Activated naive CD8-positive, alpha-beta T cell treated with anti-CD3 and anti-CD28 coated beads for 36 hours (primary cell): ENCODE measurements at regions not wholly inside any gene's neighbourhood (a gene's known extent, or its start where the extent isn't known, plus 50 kb on each side); places are given as distances from the start of the nearest gene placed in this dataset.

Source experiments
- DNase-seq: peaks from one replicate; pipeline ENCODE4 v3.0.0; 2021
- H3K27ac Mint-ChIP-seq: one replicate; pipeline ENCODE4 v1.8.0; 2022; ENCODE audit warnings: mild to moderate bottlenecking, moderate library complexity, mixed read lengths
- H3K27me3 Mint-ChIP-seq: one replicate; pipeline ENCODE4 v1.8.0; 2022; ENCODE audit warnings: mild to moderate bottlenecking, mixed read lengths
- H3K36me3 Mint-ChIP-seq: one replicate; pipeline ENCODE4 v1.8.0; 2021; ENCODE audit warnings: mild to moderate bottlenecking, mixed read lengths
- H3K4me1 Mint-ChIP-seq: one replicate; pipeline ENCODE4 v1.8.0; 2021; ENCODE audit warnings: mixed read lengths
- H3K4me3 Mint-ChIP-seq: one replicate; pipeline ENCODE4 v1.8.0; 2022; ENCODE audit warnings: mild to moderate bottlenecking, moderate library complexity, mixed read lengths
- H3K9me3 Mint-ChIP-seq: one replicate; pipeline ENCODE4 v1.8.0; 2022; ENCODE audit warnings: mixed read lengths

DNA sequence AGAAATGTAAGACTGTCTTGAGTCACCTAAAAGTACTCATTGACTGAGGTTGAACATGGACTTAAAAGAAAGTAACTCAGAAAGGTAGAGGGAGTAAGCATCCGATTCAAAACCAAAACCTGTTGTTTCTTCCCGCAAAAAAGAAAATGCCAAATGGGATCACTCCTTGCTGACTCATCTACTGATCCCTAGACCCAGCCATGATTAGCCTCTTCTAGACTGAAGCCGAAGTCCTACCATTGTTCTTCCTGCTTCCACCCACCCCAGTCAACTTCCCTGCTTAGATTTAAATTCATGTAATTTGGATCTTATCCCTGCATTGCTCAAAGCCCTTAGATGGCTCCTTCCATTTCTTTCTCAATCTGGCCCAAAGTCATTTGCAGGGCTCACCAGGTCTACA lies 760.5 kb upstream of the SOX9 start:
- Mint-ChIP-seq H3K9me3 (peaks cover 13% of the 10 kb centered on the region), H3K27ac (no peak overlapping the region), H3K4me1 (no peaks in the 10 kb centered on the region), H3K27me3 (no peaks in the 10 kb centered on the region), H3K36me3 (no peaks in the 10 kb centered on the region), H3K4me3 (no peak overlapping the region)
- no peak for DNase-seq

DNA sequence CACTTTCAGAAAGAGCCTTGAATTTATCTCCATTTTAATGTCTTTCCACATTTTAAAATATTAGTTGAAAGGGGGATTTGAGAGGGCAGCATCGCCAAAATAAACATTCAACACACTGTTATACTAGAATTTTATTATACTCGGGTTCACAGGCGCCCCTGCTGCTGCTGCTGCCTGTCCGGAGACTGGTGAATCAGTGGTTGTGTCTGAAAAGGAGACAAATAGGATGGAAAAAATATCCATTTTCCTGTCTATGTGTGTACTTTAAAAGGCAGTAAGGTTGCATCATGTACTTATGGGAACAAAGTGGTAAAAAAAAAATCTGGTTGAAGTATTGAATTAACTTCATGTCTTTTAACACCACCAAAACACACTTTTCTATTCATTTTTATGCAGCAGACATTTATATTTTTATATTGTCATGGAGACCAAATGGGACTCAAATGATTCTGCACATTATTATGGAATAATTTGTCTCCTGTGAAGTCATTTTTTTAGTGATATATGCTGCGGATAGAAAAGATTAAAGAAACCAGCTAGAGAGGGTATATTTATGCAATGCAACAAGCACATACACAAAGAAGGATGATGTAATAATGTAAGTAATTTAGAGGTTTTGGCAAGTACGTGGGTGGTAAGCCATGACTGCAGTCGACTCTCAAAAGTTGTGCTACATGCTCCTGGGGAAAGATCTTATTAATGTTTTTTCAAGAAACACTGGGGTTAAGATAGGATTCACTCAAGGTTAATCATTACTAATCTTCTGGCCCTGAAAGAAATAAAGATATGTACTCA lies 759.0 kb upstream of the SOX9 start:
- no peaks in the 10 kb centered on the region for H3K27me3 Mint-ChIP-seq
- DNase-seq: no peak
- no peaks in the 10 kb centered on the region for H3K36me3 Mint-ChIP-seq

DNA sequence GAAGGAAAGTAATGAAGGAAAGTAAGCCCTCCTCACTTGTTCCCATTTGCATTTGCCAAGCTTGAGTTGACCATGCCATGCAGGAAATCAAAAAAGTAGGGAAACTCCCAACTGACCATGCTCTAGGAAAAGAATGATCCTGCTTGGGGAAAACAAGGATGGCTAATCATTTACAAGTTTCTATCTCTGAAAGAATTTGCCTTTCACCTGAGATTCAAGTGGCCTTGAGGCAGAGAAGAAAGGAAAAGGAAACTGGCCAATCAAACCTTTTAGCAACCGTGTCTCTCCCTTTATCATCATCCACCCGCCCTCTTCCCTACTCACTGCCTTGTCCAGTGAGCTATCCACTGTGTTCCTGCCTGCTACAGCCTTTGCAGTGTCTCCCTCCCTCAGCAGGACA lies 757.2 kb upstream of the SOX9 start:
- Mint-ChIP-seq H3K27ac (no peak overlapping the region), H3K4me1 (no peaks in the 10 kb centered on the region), H3K27me3 (no peaks in the 10 kb centered on the region), H3K36me3 (no peaks in the 10 kb centered on the region), H3K4me3 (no peak overlapping the region), H3K9me3 (peaks cover 10% of the 10 kb centered on the region)
- no peak for DNase-seq

More for the DNA sequence above, 759.0 kb upstream of the SOX9 start:
- peaks cover 13% of the 10 kb centered on the region for H3K9me3 Mint-ChIP-seq
- no peaks in the 10 kb centered on the region for H3K4me1 Mint-ChIP-seq
- no peak overlapping the region for H3K27ac Mint-ChIP-seq
- H3K4me3 Mint-ChIP-seq: no peak overlapping the region

DNA sequence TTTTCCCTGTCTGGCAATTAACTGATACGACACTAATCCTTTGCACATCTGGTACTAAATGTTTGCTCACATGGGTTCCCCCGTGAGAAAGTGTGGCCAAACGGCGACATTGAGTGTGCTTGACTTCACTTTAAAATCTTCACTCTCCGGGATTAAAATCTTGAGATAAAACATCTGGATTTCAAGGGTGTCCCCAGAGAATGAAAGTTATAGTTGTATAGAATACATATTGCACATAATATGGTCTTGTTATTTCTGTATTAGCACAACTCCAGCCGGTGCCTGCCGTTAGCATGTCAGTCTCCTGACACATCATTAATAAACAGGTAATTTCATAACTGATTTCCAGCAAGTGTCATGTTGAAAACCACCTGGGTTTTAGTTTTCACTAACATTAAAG lies 749.0 kb upstream of the SOX9 start:
- no peak for DNase-seq
- H3K27me3 Mint-ChIP-seq: no peaks in the 10 kb centered on the region
- H3K4me1 Mint-ChIP-seq: no peaks in the 10 kb centered on the region
- H3K36me3 Mint-ChIP-seq: no peaks in the 10 kb centered on the region
- no peak overlapping the region for H3K27ac Mint-ChIP-seq
- H3K4me3 Mint-ChIP-seq: no peak overlapping the region
- H3K9me3 Mint-ChIP-seq: no peaks in the 10 kb centered on the region

DNA sequence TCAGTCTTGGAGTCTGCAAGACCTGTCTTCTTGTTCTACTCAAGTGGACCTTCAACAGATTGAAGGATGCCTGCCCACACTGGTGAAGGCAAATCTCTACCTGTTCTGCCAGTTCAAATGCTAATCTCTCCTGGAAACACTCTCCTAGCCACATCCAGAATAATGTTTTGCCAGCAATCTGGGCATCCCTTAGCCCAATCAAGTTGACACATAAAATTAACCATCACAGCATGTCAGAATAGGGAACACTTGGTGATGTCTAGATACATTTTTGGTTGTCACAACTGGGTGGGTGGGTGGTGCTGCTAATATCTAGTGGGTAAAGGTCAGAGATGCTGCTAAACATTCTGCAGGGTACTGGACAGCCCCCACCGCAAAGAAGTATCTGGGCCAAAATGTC lies 744.9 kb upstream of the SOX9 start:
- Mint-ChIP-seq H3K27me3 (no peaks in the 10 kb centered on the region), H3K36me3 (no peaks in the 10 kb centered on the region), H3K4me3 (no peak overlapping the region), H3K9me3 (peaks cover 2% of the 10 kb centered on the region), H3K27ac (no peak overlapping the region), H3K4me1 (no peaks in the 10 kb centered on the region)
- no peak for DNase-seq

DNA sequence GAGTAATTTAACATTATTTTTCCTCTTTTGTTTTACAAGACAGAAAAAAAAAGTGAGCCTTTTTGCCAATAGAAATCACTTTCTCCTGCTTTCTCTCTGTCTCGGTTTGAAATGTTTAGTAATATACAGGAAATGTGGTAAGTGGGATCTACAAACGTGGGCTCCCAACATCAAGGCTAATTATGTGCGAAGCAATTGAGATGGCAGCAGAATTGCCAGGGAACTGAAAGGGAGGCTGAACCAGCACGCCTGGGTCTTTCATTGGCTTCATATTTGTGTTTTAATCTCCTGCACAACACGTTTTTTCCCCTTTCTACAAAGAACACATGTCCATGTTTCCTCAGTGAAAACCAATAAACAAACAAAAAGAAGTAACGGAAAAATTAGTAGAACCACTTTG lies 743.9 kb upstream of the SOX9 start:
- H3K27me3 Mint-ChIP-seq: no peaks in the 10 kb centered on the region

DNA sequence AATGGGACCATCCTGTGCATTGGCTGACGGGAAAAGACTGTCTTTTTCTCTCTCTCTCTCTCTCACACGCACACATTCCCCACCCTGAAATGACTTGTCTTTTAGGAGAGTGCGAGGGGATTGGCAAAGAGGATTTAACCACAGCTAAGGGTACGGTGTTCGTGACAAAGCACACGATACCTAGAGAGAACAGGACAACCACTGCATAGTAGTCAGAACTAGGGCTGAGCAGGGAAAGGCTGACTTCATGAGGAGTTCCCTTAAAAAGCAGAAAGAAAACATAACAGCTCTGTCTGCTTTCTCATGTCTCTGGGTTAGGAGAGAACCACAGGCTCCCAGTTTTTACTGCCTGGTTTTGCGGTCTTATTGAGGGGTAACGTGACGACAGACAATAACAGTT lies 742.8 kb upstream of the SOX9 start:
- Mint-ChIP-seq H3K4me1 (no peaks in the 10 kb centered on the region), H3K9me3 (peaks cover 2% of the 10 kb centered on the region), H3K36me3 (no peaks in the 10 kb centered on the region), H3K4me3 (no peak overlapping the region), H3K27me3 (no peaks in the 10 kb centered on the region), H3K27ac (no peak overlapping the region)
- no peak for DNase-seq

More for the DNA sequence above, 743.9 kb upstream of the SOX9 start:
- Mint-ChIP-seq H3K4me3 (no peak overlapping the region), H3K4me1 (no peaks in the 10 kb centered on the region), H3K36me3 (no peaks in the 10 kb centered on the region), H3K27ac (no peak overlapping the region), H3K9me3 (peaks cover 2% of the 10 kb centered on the region)
- no peak for DNase-seq

DNA sequence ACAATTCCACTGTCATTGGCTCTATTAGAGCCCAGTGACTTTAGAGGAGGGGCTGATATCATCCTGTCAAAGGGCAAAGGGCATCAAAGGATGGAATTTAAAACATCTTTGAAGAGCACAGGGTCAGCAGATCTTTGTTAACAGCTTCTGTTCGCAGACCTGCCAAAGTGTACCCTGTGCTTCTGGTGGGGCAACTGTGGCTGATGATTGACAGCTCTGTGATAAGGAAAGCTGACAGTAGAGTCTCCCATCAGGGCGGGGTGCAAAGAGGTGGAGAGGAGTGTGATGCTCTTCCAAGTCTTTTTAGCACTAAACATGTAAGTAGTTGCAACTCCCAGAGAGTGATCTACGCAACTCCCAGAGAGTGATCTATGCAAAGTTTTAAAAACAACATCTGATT lies 742.1 kb upstream of the SOX9 start:
- Mint-ChIP-seq H3K9me3 (peaks cover 3% of the 10 kb centered on the region), H3K36me3 (no peaks in the 10 kb centered on the region), H3K27me3 (no peaks in the 10 kb centered on the region), H3K4me1 (no peaks in the 10 kb centered on the region), H3K27ac (no peak overlapping the region), H3K4me3 (no peak overlapping the region)
- DNase-seq: no peak

DNA sequence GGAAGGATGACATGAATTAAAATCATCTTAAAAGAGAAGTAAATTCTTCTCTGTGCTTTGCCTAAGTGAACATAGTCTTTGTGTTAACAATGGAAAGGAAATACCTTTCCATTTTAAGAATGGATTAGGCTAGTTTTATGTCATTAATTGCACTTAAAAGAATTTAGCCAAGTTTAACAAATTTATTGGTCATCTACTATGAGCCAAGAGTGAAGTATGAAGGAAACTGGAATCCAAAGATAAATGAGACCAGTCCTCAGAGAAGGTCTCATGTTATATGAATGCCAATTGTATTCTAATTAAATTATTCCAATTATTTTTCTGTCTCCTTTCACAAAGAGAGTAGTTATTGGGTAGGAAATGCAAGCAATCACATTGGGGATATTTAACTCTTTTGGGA lies 741.3 kb upstream of the SOX9 start:
- Mint-ChIP-seq H3K9me3 (peaks cover 3% of the 10 kb centered on the region), H3K27me3 (no peaks in the 10 kb centered on the region), H3K36me3 (no peaks in the 10 kb centered on the region), H3K4me3 (no peak overlapping the region), H3K27ac (no peak overlapping the region), H3K4me1 (no peaks in the 10 kb centered on the region)
- no peak for DNase-seq

DNA sequence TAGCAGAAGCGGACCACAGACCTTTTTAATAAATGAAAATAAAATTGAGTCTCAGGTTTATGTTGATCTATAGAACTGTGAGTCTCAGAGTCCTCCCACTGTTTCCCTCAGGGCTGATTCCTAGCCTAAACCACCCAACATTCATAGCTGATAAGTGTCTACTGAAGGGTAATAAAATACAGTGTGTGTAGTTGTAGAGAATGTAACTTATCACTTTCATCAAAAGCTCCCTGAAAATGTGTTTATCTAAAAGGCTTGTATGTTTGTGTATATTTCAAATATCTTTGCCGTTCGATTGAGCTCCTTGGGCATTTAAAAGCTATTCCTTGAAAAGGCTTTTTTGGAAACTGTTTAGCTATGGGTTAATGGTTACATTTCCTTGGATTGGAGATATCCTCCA lies 740.3 kb upstream of the SOX9 start:
- H3K36me3 Mint-ChIP-seq: no peaks in the 10 kb centered on the region
- no peak for DNase-seq
- no peak overlapping the region for H3K4me3 Mint-ChIP-seq
- H3K27me3 Mint-ChIP-seq: no peaks in the 10 kb centered on the region
- no peak overlapping the region for H3K27ac Mint-ChIP-seq
- H3K9me3 Mint-ChIP-seq: peaks cover 3% of the 10 kb centered on the region
- H3K4me1 Mint-ChIP-seq: no peaks in the 10 kb centered on the region

DNA sequence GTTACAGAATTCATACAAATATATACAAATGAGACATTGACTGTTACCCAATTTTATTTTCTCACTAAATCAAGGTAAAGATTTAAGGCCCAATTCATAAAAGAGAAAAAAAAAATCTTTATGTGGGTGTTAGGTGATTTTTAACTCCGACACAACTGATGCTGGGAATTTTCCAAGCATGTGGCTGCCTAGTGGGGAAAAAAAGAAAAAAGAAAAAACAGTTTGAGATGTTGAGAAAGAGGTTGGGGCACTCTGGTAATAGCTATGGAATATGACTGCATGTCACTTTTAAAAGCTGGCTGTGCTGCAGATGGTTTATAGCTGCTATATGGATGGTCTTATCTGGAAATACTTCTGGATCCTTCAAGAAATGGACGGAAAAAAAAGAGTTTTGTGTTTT lies 739.9 kb upstream of the SOX9 start:
- H3K9me3 Mint-ChIP-seq: peaks cover 3% of the 10 kb centered on the region
- no peak overlapping the region for H3K27ac Mint-ChIP-seq
- no peak overlapping the region for H3K4me3 Mint-ChIP-seq
- DNase-seq: no peak
- no peaks in the 10 kb centered on the region for H3K27me3 Mint-ChIP-seq
- H3K4me1 Mint-ChIP-seq: no peaks in the 10 kb centered on the region
- no peaks in the 10 kb centered on the region for H3K36me3 Mint-ChIP-seq

DNA sequence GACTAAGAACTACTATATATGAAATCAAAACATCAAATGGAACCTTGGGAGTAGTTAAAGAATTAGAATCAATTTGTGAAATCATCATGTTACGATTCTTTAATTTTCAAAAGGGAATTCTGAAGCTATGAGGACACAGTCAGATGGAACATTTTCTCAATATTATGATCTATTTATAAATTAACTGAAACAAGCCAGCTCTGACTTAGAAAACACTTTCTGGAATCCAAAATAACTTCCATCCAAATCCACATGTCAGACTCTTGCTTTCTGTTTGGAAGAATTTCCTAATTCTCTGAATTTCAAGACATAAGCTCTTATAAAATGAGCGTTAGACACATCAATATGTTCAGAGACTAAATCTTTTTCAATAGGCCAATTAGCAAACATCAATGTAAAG lies 737.7 kb upstream of the SOX9 start:
- H3K27ac Mint-ChIP-seq: no peak overlapping the region
- H3K36me3 Mint-ChIP-seq: no peaks in the 10 kb centered on the region
- peaks cover 1% of the 10 kb centered on the region for H3K9me3 Mint-ChIP-seq
- DNase-seq: no peak
- H3K4me3 Mint-ChIP-seq: no peak overlapping the region
- H3K4me1 Mint-ChIP-seq: no peaks in the 10 kb centered on the region
- no peaks in the 10 kb centered on the region for H3K27me3 Mint-ChIP-seq

DNA sequence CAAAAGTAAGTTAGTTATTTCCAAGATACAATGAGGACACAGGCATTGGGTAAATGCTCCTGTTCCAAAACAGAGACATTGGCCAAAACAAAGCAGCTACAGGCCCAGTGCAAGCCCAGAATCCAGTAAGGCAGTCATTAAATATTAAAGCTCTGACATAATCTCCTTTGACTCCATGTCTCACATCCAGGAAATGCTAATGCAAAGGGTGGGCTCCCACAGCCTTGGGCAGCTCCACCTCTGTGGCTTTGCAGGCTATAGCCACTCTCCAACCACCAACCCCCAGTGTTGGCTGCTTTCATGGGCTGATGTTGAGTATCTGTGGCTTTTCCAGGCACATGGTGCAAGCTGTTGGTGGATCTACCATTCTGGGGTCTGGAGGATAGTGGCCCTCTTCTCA lies 733.4 kb upstream of the SOX9 start:
- no peaks in the 10 kb centered on the region for H3K36me3 Mint-ChIP-seq
- no peaks in the 10 kb centered on the region for H3K27me3 Mint-ChIP-seq
- no peak overlapping the region for H3K4me3 Mint-ChIP-seq
- H3K27ac Mint-ChIP-seq: no peak overlapping the region
- no peaks in the 10 kb centered on the region for H3K4me1 Mint-ChIP-seq
- DNase-seq: no peak
- H3K9me3 Mint-ChIP-seq: peaks cover 1% of the 10 kb centered on the region

DNA sequence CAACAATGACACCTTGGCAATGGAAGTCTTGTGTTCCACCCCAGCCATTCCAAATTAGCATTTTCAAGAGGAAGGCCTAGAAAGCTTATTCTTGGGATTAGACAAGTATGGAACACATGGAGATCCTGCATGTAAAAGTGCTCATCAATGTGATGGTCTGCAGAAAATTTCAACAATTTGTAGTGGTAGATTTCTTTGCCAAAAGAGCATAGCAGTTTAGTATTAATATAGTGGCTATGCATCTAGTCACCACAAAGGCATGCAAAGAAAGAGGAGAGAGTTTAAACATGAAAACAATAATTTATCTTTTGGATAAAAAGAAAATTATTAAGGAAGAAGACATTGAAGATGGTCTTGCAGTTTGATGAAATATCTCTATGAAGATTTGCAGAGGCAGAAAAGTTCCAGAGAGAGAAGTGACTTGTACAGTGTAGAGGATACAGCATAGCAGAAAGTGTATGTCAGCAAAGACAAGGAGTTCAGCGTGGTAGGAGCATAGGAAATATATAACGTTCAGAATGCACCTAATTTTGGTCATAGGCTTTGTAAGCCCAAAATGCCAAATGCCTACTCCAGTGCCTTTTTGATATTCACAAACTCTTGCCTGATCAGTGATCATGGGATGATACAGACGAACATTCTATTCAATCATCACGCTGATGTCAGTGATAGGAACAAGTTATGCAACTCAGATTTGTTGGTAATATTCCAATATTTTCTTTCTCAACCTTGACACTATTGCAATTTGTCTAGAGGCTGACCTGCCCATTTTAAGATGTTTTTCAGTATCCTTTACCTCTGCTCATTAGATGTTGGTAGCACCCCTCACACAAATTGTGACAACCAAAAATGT lies 727.9 kb upstream of the SOX9 start:
- H3K9me3 Mint-ChIP-seq: no peaks in the 10 kb centered on the region
- H3K27me3 Mint-ChIP-seq: no peaks in the 10 kb centered on the region
- no peak overlapping the region for H3K4me3 Mint-ChIP-seq
- no peak for DNase-seq
- no peak overlapping the region for H3K27ac Mint-ChIP-seq
- H3K36me3 Mint-ChIP-seq: no peaks in the 10 kb centered on the region
- no peaks in the 10 kb centered on the region for H3K4me1 Mint-ChIP-seq

DNA sequence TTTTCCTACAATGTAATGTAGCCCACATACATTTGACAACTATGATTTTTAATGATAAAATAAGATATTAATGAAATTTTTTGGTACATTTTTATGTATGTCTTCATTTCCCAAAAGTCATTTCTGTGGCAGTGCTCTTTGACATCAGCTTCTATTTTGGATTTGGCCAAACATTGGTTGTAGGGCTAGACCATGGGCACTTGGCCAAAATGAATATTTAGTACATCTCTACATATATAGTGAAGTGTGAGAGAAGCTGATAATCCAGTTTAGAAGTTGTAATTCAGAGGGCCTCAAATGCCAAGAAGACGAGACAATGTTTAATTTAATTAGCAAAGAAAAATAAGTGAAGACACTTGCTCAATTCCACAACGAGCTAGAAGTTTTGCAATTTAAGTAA lies 724.9 kb upstream of the SOX9 start:
- Mint-ChIP-seq H3K36me3 (no peaks in the 10 kb centered on the region), H3K27me3 (no peaks in the 10 kb centered on the region), H3K27ac (no peak overlapping the region), H3K4me3 (no peak overlapping the region), H3K9me3 (no peaks in the 10 kb centered on the region), H3K4me1 (no peaks in the 10 kb centered on the region)
- no peak for DNase-seq

DNA sequence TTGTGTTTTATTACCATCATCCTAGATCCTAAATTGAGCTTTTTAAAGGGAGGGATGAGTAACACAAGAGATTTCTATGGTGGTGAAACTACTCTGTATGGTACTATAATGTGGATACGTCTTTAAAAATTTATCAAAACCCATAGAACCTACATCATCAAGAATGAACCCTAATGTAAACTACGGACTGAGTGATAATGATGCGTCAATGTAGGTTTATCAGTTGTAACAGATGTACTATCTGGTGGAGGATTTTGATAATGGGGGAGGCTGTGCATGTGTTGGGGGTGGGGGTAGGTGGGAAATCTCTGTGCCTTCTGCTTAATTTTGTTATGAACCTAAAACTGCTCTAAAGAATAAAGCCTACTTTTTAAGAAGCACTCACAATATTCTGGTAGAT lies 724.1 kb upstream of the SOX9 start:
- H3K27ac Mint-ChIP-seq: no peak overlapping the region
- DNase-seq: no peak
- H3K36me3 Mint-ChIP-seq: no peaks in the 10 kb centered on the region
- no peak overlapping the region for H3K4me3 Mint-ChIP-seq
- peaks cover 1% of the 10 kb centered on the region for H3K9me3 Mint-ChIP-seq
- no peaks in the 10 kb centered on the region for H3K27me3 Mint-ChIP-seq
- no peaks in the 10 kb centered on the region for H3K4me1 Mint-ChIP-seq
